ENCODE measurements at regions not wholly inside any gene's neighbourhood (a gene's known extent, or its start where the extent isn't known, plus 50 kb on each side); places are given as distances from the start of the nearest gene placed in this dataset.

DNA sequence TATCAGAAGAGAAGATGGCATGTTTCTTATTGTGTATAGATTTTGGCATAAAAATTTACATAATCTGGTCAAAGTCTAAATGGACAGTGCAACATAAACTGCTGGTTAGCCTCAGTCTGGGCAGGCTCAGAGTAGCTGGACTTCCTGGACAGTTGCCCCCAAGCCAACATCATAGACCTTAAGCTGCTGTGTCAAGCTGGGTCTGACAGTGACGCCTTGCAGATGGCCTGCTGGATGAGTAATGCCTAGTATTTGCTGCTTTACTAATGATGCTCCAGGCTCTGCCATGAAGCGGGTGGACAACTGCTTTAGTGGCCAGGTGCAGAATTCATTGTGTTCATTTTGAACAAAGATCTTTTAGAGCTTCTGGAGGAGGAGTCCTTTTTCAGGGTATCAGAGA lies 603.7 kb upstream of the ZEB2 start:
- H3K36me3 ChIP-seq (replicated peaks), result no peaks in the 10 kb centered on the region
- TF ChIP-seq, protein P1, sequence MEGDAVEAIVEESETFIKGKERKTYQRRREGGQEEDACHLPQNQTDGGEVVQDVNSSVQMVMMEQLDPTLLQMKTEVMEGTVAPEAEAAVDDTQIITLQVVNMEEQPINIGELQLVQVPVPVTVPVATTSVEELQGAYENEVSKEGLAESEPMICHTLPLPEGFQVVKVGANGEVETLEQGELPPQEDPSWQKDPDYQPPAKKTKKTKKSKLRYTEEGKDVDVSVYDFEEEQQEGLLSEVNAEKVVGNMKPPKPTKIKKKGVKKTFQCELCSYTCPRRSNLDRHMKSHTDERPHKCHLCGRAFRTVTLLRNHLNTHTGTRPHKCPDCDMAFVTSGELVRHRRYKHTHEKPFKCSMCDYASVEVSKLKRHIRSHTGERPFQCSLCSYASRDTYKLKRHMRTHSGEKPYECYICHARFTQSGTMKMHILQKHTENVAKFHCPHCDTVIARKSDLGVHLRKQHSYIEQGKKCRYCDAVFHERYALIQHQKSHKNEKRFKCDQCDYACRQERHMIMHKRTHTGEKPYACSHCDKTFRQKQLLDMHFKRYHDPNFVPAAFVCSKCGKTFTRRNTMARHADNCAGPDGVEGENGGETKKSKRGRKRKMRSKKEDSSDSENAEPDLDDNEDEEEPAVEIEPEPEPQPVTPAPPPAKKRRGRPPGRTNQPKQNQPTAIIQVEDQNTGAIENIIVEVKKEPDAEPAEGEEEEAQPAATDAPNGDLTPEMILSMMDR (IDR thresholded peaks at IDR 0.05; ENCODE audit: low read depth, low read length, missing control alignments), result no peak
- no peak overlapping the region for H3K4me3 ChIP-seq (ENCODE audit: low read depth, low read length)
- in situ Hi-C loops (cut with HindIII; ENCODE audit: low pct_ligation_motif_present, low sequenced_read_pairs), result no loop called here
- H3K27me3 ChIP-seq (replicated peaks), result no peaks in the 10 kb centered on the region
- H3K27ac ChIP-seq, result no peak overlapping the region
- no peak for DNase-seq

DNA sequence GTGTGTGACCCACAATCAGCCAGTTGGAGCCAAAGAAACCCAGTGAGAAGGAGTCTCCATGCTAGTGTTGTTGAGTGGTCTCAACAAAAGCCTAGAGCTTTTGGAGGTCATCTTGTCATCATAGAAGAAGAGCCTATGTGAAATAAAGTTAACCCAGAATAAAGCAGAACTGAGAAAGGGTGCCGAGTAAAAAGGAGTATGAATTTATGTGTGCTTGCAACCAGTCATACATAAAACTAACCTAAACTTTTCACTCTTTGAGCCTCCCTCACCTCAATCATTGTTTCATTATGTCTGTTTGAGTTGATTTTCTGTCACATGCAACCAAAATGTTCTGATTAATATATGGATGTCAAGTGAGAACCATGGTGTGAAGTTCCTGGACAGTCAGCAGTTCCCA lies 599.3 kb upstream of the ZEB2 start:
- DNase-seq, result no peak
- in situ Hi-C loops (cut with HindIII; ENCODE audit: low pct_ligation_motif_present, low sequenced_read_pairs), result no loop called here
- no peak overlapping the region for H3K4me3 ChIP-seq (ENCODE audit: low read depth, low read length)
- H3K27me3 ChIP-seq (replicated peaks), result no peaks in the 10 kb centered on the region
- TF ChIP-seq, protein P1 (IDR thresholded peaks at IDR 0.05; ENCODE audit: low read depth, low read length, missing control alignments), result no peak
- H3K27ac ChIP-seq, result no peak overlapping the region
- H3K36me3 ChIP-seq (replicated peaks), result no peaks in the 10 kb centered on the region

DNA sequence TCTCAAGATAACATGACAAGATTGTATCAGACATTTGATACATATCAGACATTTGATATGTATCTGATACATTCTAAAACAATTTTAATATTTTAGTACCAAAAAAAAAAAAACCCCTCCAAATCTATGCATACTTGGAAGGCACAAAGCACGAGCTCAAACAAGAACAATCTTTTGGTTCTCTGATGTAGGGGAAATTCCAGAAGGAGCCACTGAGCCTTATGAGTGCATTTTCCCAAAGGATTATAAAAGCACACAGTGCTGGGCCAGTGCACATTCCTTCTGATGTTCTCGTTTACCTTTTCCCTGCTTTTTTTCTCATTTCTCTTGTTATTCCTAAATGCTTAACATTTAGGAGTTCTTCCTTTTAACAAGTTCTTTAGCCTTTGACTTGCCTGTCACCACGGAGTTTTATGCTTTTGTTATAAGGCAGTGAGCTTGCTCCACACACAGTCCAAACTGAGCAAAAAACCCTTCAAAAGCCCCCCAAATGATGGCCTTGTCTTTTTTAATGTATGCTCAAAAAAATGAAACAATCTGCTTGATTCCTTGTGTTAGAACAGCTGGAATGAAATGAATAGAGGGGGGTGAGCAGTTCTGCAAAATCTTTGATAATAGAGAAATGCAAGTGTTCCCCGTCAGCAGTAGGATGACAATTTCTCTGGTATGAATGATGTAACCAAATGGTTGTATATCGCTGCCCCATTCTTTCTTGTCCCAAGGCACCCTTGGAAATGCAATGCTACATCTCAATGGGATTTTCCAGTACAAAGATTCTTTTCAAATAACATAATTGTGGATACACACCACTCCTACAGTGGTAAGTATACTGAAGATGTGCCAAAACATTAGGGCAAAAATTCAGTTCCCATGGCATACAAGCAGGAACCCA lies 597.2 kb upstream of the ZEB2 start:
- no peak for DNase-seq
- H3K36me3 ChIP-seq (replicated peaks), result no peaks in the 10 kb centered on the region
- TF ChIP-seq, protein P1 (IDR thresholded peaks at IDR 0.05; ENCODE audit: low read depth, low read length, missing control alignments), result no peak
- H3K27ac ChIP-seq, result no peak overlapping the region
- H3K4me3 ChIP-seq (ENCODE audit: low read depth, low read length), result no peak overlapping the region
- no peaks in the 10 kb centered on the region for H3K27me3 ChIP-seq (replicated peaks)
- in situ Hi-C loops (cut with HindIII; ENCODE audit: low pct_ligation_motif_present, low sequenced_read_pairs), result no loop called here

DNA sequence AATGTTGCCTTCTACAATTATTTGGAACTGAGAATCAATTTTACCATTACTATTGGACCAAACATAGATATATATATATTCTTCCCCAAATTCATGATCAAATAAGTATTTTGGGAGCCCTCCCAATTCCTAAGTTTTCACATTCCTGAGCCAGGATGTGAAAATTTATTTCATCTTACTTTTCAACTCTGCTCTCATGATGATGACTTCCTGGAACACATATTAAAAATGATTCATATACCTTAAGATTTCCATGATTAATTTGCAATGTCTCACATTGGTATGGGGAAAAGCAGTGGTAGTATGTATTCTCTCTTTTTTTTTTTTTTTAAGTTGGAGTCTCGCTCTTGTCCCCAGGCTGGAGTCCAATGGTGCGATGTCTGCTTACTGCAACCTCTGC lies 596.1 kb upstream of the ZEB2 start:
- in situ Hi-C loops (cut with HindIII; ENCODE audit: low pct_ligation_motif_present, low sequenced_read_pairs), result no loop called here
- Histone ChIP-seq H3K36me3 (replicated peaks) (no peaks in the 10 kb centered on the region), H3K4me3 (ENCODE audit: low read depth, low read length) (no peak overlapping the region), H3K27ac (no peak overlapping the region), H3K27me3 (replicated peaks) (no peaks in the 10 kb centered on the region)
- TF ChIP-seq, protein P1 (IDR thresholded peaks at IDR 0.05; ENCODE audit: low read depth, low read length, missing control alignments), result no peak
- no peak for DNase-seq

DNA sequence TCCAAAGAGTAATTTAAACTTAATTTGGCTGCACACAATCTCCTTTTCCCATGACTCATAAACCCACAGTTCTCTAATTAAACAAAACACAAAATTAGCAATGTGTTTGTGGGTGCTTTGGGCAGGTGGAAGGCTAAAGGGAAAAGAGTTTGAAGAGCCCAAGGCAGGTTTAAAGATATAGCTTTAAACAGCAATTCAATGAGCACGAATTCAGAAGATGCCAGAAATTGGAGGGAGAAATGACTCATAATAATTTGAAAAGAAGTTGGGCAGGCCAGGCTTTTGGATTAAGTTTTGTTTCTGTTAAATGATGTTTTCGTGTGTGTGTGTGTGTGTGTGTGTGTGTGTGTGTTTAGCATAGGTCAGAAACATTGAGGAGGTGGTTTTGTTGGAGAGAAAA lies 594.8 kb upstream of the ZEB2 start:
- TF ChIP-seq, protein P1 (IDR thresholded peaks at IDR 0.05; ENCODE audit: low read depth, low read length, missing control alignments), result no peak

DNA sequence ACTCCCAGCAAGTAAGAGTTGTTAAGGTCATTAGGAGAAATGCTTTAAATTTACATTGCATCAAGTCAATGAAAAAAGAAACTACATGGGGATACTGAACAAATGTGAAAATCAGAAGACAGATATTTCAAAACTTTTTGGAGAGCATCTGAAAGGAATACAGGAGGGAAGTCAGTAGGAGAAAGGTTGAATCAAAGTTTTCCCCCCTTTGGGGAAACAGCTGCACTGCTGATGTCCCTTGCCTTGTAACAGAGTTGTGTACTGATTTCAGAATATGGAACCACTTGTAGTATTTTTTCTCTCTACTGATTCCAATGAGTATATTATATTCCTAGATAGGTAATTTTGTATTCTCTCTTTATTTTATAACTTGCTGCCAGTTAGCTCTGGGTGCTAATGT lies 592.5 kb upstream of the ZEB2 start:
- H3K27ac ChIP-seq, result no peak overlapping the region
- no peak for DNase-seq
- H3K27me3 ChIP-seq (replicated peaks), result no peaks in the 10 kb centered on the region
- in situ Hi-C loops (cut with HindIII; ENCODE audit: low pct_ligation_motif_present, low sequenced_read_pairs), result no loop called here
- no peaks in the 10 kb centered on the region for H3K36me3 ChIP-seq (replicated peaks)
- H3K4me3 ChIP-seq (ENCODE audit: low read depth, low read length), result no peak overlapping the region
- TF ChIP-seq, protein P1 (IDR thresholded peaks at IDR 0.05; ENCODE audit: low read depth, low read length, missing control alignments), result no peak

More for the DNA sequence above, 594.8 kb upstream of the ZEB2 start:
- in situ Hi-C loops (cut with HindIII; ENCODE audit: low pct_ligation_motif_present, low sequenced_read_pairs), result no loop called here
- no peak overlapping the region for H3K4me3 ChIP-seq (ENCODE audit: low read depth, low read length)
- no peak for DNase-seq
- H3K27ac ChIP-seq, result no peak overlapping the region
- no peaks in the 10 kb centered on the region for H3K36me3 ChIP-seq (replicated peaks)
- no peaks in the 10 kb centered on the region for H3K27me3 ChIP-seq (replicated peaks)
